GM23338 (cell line): ENCODE measurements at regions not wholly inside any gene's neighbourhood (a gene's known extent, or its start where the extent isn't known, plus 50 kb on each side); places are given as distances from the start of the nearest gene placed in this dataset.
A peak's percentile ranks its signal among the peaks of the same experiment; 100 is the strongest.

Experiments used
- ATAC-seq: fragments of 200-7000 bp; cut with Tn5 transposase; 3 replicates; pipeline ENCODE4 v1.9.1; 2020
- DNase-seq: peaks from one replicate; pipeline ENCODE4 v3.0.0-alpha.2; 2015; ENCODE audit warnings: low spot score
- H2AFZ ChIP-seq: fragments of 200-600 bp; sonication (generic); 2 replicates; pipeline ENCODE4 v1.8.0; 2016; ENCODE audit warnings: antibody characterized with exemption, mild to moderate bottlenecking, moderate library complexity
- H3F3A ChIP-seq: fragments of 200-600 bp; sonication (generic); replicated peaks from 2 replicates; pipeline ENCODE4 v1.8.0; 2017; ENCODE audit warnings: antibody characterized with exemption, mixed run types, low read depth
- H3K27ac ChIP-seq: fragments of 200-600 bp; sonication (generic); 2 replicates; pipeline ENCODE4 v1.6.1; 2016; ENCODE audit warnings: low read depth
- H3K27me3 ChIP-seq: fragments of 200-600 bp; sonication (generic); 2 replicates; pipeline ENCODE4 v1.8.0; 2016; ENCODE audit warnings: mild to moderate bottlenecking, mixed run types, moderate library complexity; ENCODE audit not compliant: insufficient read depth
- H3K36me3 ChIP-seq: fragments of 200-600 bp; sonication (generic); 2 replicates; pipeline ENCODE4 v1.8.0; 2016; ENCODE audit warnings: mild to moderate bottlenecking; ENCODE audit not compliant: insufficient read depth
- H3K4me1 ChIP-seq: fragments of 200-600 bp; sonication (generic); 2 replicates; pipeline ENCODE4 v1.8.0; 2016; ENCODE audit warnings: mild to moderate bottlenecking, moderate library complexity; ENCODE audit not compliant: insufficient read depth
- H3K4me2 ChIP-seq: fragments of 200-600 bp; sonication (generic); 2 replicates; pipeline ENCODE4 v1.7.1; 2017; ENCODE audit warnings: mixed run types
- H3K4me3 ChIP-seq: fragments of 200-600 bp; sonication (generic); 2 replicates; pipeline ENCODE4 v1.6.1; 2016; ENCODE audit warnings: mixed run types
- H3K79me2 ChIP-seq: fragments of 200-600 bp; sonication (generic); replicated peaks from 2 replicates; pipeline ENCODE4 v1.8.0; 2017; ENCODE audit warnings: mild to moderate bottlenecking; ENCODE audit not compliant: insufficient read depth
- H3K9me2 ChIP-seq: fragments of 200-600 bp; sonication (generic); 2 replicates; pipeline ENCODE4 v1.8.0; 2017; ENCODE audit not compliant: insufficient read depth
- H4K20me1 ChIP-seq: fragments of 200-600 bp; sonication (generic); replicated peaks from 2 replicates; pipeline ENCODE4 v1.8.0; 2017; ENCODE audit warnings: mild to moderate bottlenecking; ENCODE audit not compliant: insufficient read depth
- H3K27ac Mint-ChIP-seq: 2 replicates; pipeline ENCODE4 v1.8.0; 2020; ENCODE audit warnings: inconsistent platforms, mild to moderate bottlenecking, moderate library complexity, mixed read lengths
- H3K27me3 Mint-ChIP-seq: 3 replicates; pipeline ENCODE4 v1.8.0; 2022; ENCODE audit warnings: low read depth, mild to moderate bottlenecking, moderate library complexity, mixed read lengths, inconsistent platforms; ENCODE audit not compliant: insufficient read depth, poor library complexity
- H3K36me3 Mint-ChIP-seq: 3 replicates; pipeline ENCODE4 v1.8.0; 2021; ENCODE audit warnings: low read depth, mild to moderate bottlenecking, inconsistent platforms, moderate library complexity, mixed read lengths
- H3K4me1 Mint-ChIP-seq: 3 replicates; pipeline ENCODE4 v1.8.0; 2020; ENCODE audit warnings: mild to moderate bottlenecking, inconsistent platforms, mixed read lengths
- H3K4me3 Mint-ChIP-seq: 3 replicates; pipeline ENCODE4 v1.8.0; 2021; ENCODE audit warnings: moderate library complexity, mild to moderate bottlenecking, inconsistent platforms, mixed read lengths
- H3K9me3 Mint-ChIP-seq: 3 replicates; pipeline ENCODE4 v1.8.0; 2020; ENCODE audit warnings: moderate library complexity, mild to moderate bottlenecking, inconsistent platforms, mixed read lengths
- CREB1 ChIP-seq: fragments of 250-450 bp; sonication (Bioruptor Pico); IDR thresholded peaks from 2 replicates; pipeline ENCODE4 v1.5.0; 2020; ENCODE audit warnings: low read depth, mild to moderate bottlenecking, moderate library complexity
- EZH2 ChIP-seq: fragments of 200-600 bp; sonication (generic); IDR thresholded peaks from one replicate; pipeline ENCODE4 v1.8.0; 2017; ENCODE audit warnings: antibody characterized with exemption, mild to moderate bottlenecking, low read depth; ENCODE audit not compliant: unreplicated experiment
- EZH2phosphoT487 ChIP-seq: fragments of 200-600 bp; sonication (generic); IDR thresholded peaks from one replicate; pipeline ENCODE4 v1.8.1; 2018; ENCODE audit warnings: antibody characterized with exemption; ENCODE audit not compliant: unreplicated experiment
- JUNB ChIP-seq: IDR thresholded peaks from one replicate; pipeline ENCODE4 v1.6.1; 2016; ENCODE audit warnings: antibody characterized with exemption; ENCODE audit not compliant: unreplicated experiment
- NANOG ChIP-seq: IDR thresholded peaks from 2 replicates; pipeline ENCODE4 v1.6.1; 2016; ENCODE audit warnings: antibody characterized with exemption, borderline replicate concordance
- POLR2AphosphoS5 ChIP-seq: IDR thresholded peaks from 2 replicates; pipeline ENCODE4 v1.6.1; 2016; ENCODE audit warnings: antibody characterized with exemption, low read depth
- ZNF114 ChIP-seq: fragments of 250-450 bp; sonication (Bioruptor Pico); IDR thresholded peaks from 2 replicates; pipeline ENCODE4 v1.5.0; 2020; ENCODE audit warnings: mild to moderate bottlenecking, moderate library complexity
- ZNF462 ChIP-seq: fragments of 250-450 bp; sonication (Bioruptor Pico); IDR thresholded peaks from 2 replicates; pipeline ENCODE4 v1.5.0; 2020; ENCODE audit warnings: mild to moderate bottlenecking, moderate library complexity
- TF ChIP-seq, protein P1 (sequence below), 2 experiments: fragments of 200-600 bp in 1 of 2; sonication (generic) in 1 of 2; conservative IDR thresholded peaks; 2 replicates each; pipeline versions ENCODE4 v1.5.1 to v1.6.1; 2016 to 2017; ENCODE audit warnings: antibody characterized with exemption in 2 of 2, low read depth in 2 of 2, mild to moderate bottlenecking in 2 of 2, moderate library complexity in 1 of 2
- TF ChIP-seq, protein P2 (sequence below): IDR thresholded peaks from one replicate; pipeline ENCODE4 v1.6.1; 2018; ENCODE audit warnings: antibody characterized with exemption; ENCODE audit not compliant: unreplicated experiment

GRCh38 chr12:67735868-67736267, 87.3 kb downstream of the DYRK2 start:
- no peak overlapping the region for H3K27ac Mint-ChIP-seq
- ATAC-seq (no peak), DNase-seq (no peak)
- no peak overlapping the region for H3K4me3 Mint-ChIP-seq
- Histone ChIP-seq H3K36me3 (no peaks in the 10 kb centered on the region), H3K4me1 (no peaks in the 10 kb centered on the region), H4K20me1 (no peaks in the 10 kb centered on the region), H3K27ac (no peak overlapping the region), H3K27me3 (no peaks in the 10 kb centered on the region), H3F3A (no peaks in the 10 kb centered on the region), H3K79me2 (no peaks in the 10 kb centered on the region), H2AFZ (no peak overlapping the region), H3K4me3 (no peak overlapping the region), H3K9me2 (no peaks in the 10 kb centered on the region), H3K4me2 (no peak overlapping the region)
- no peak for TF ChIP-seq ZNF114 (CRISPR knock-in tag)
- TF ChIP-seq, protein P1, sequence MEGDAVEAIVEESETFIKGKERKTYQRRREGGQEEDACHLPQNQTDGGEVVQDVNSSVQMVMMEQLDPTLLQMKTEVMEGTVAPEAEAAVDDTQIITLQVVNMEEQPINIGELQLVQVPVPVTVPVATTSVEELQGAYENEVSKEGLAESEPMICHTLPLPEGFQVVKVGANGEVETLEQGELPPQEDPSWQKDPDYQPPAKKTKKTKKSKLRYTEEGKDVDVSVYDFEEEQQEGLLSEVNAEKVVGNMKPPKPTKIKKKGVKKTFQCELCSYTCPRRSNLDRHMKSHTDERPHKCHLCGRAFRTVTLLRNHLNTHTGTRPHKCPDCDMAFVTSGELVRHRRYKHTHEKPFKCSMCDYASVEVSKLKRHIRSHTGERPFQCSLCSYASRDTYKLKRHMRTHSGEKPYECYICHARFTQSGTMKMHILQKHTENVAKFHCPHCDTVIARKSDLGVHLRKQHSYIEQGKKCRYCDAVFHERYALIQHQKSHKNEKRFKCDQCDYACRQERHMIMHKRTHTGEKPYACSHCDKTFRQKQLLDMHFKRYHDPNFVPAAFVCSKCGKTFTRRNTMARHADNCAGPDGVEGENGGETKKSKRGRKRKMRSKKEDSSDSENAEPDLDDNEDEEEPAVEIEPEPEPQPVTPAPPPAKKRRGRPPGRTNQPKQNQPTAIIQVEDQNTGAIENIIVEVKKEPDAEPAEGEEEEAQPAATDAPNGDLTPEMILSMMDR (conservative IDR thresholded peaks at IDR 0.05; ENCODE audit: low read depth in 2 of 2) = no peak
- no peak for TF ChIP-seq CREB1
- no peak for TF ChIP-seq EZH2phosphoT487
- peaks cover 5% of the 10 kb centered on the region for H3K27me3 Mint-ChIP-seq
- H3K9me3 Mint-ChIP-seq = no peaks in the 10 kb centered on the region
- H3K36me3 Mint-ChIP-seq = no peaks in the 10 kb centered on the region
- H3K4me1 Mint-ChIP-seq = peaks cover 7% of the 10 kb centered on the region; the same call in 2 of the 3 replicates

GRCh38 chr12:67740711-67741110, 92.2 kb downstream of the DYRK2 start:
- Mint-ChIP-seq H3K27ac (no peak overlapping the region), H3K36me3 (no peaks in the 10 kb centered on the region), H3K4me1 (peaks cover 17% of the 10 kb centered on the region), H3K9me3 (peaks cover 1% of the 10 kb centered on the region; the same call in 1 of the 3 replicates), H3K4me3 (no peak overlapping the region), H3K27me3 (peaks cover 3% of the 10 kb centered on the region)
- peaks cover 10% of the 10 kb centered on the region for H3K4me1 ChIP-seq
- no peak overlapping the region for H2AFZ ChIP-seq
- peaks cover 4% of the 10 kb centered on the region; the same call in 1 of the 2 replicates for H3K9me2 ChIP-seq
- H3K4me3 ChIP-seq = no peak overlapping the region
- no peak overlapping the region for H3K4me2 ChIP-seq
- H4K20me1 ChIP-seq = no peaks in the 10 kb centered on the region
- no peaks in the 10 kb centered on the region for H3F3A ChIP-seq
- no peaks in the 10 kb centered on the region for H3K36me3 ChIP-seq
- H3K27ac ChIP-seq = no peak overlapping the region
- no peaks in the 10 kb centered on the region for H3K27me3 ChIP-seq
- H3K79me2 ChIP-seq = no peaks in the 10 kb centered on the region
- ATAC-seq = peak; percentile 56
- DNase-seq = peak; percentile 16
- TF ChIP-seq ZNF462 (CRISPR knock-in tag) = no peak
- TF ChIP-seq CREB1 = no peak
- TF ChIP-seq, protein P2, sequence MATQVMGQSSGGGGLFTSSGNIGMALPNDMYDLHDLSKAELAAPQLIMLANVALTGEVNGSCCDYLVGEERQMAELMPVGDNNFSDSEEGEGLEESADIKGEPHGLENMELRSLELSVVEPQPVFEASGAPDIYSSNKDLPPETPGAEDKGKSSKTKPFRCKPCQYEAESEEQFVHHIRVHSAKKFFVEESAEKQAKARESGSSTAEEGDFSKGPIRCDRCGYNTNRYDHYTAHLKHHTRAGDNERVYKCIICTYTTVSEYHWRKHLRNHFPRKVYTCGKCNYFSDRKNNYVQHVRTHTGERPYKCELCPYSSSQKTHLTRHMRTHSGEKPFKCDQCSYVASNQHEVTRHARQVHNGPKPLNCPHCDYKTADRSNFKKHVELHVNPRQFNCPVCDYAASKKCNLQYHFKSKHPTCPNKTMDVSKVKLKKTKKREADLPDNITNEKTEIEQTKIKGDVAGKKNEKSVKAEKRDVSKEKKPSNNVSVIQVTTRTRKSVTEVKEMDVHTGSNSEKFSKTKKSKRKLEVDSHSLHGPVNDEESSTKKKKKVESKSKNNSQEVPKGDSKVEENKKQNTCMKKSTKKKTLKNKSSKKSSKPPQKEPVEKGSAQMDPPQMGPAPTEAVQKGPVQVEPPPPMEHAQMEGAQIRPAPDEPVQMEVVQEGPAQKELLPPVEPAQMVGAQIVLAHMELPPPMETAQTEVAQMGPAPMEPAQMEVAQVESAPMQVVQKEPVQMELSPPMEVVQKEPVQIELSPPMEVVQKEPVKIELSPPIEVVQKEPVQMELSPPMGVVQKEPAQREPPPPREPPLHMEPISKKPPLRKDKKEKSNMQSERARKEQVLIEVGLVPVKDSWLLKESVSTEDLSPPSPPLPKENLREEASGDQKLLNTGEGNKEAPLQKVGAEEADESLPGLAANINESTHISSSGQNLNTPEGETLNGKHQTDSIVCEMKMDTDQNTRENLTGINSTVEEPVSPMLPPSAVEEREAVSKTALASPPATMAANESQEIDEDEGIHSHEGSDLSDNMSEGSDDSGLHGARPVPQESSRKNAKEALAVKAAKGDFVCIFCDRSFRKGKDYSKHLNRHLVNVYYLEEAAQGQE = no peak
- no peak for TF ChIP-seq EZH2phosphoT487
- no peak for TF ChIP-seq POLR2AphosphoS5
- no peak for TF ChIP-seq JUNB
- TF ChIP-seq EZH2 = no peak
- no peak for TF ChIP-seq NANOG
